GM18498 (cell line): ENCODE measurements at regions not wholly inside any gene's neighbourhood (a gene's known extent, or its start where the extent isn't known, plus 50 kb on each side); places are given as distances from the start of the nearest gene placed in this dataset.

Experiments
- ATAC-seq: cut with Tn5 transposase; IDR thresholded peaks from one replicate; pipeline ENCODE4 v1.9.1; 2021; ENCODE audit warnings: mild to moderate bottlenecking, moderate library complexity; ENCODE audit not compliant: unreplicated experiment

- ATAC-seq: no peak
Observed at GRCh38 chr6:126738146-126738545, 380.3 kb upstream of the RSPO3 start.

DNA sequence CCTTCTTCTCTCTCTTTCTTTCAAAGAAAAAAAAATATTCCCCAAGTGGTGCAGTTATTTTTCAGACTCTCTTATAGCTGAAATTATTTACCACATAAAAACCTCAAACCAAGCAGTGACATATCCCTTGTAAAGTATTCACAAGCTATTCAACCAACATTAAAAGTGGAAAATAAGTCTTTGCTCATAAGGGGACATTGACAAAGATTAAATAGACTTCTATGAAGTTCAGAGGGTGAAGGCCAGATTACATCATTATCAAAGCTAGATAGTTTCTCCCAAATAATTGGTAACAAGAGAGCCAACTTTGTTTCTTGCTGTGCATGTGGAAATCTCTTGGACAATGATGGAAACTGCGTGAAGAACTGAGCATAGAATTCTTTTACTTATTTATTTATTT, 379.8 kb upstream of the RSPO3 start:
- no peak for ATAC-seq

- ATAC-seq: no peak
Observed at GRCh38 chr6:126743076-126743475, 375.4 kb upstream of the RSPO3 start.

- ATAC-seq: no peak
Observed at GRCh38 chr6:126747728-126748540, 370.5 kb upstream of the RSPO3 start.

DNA sequence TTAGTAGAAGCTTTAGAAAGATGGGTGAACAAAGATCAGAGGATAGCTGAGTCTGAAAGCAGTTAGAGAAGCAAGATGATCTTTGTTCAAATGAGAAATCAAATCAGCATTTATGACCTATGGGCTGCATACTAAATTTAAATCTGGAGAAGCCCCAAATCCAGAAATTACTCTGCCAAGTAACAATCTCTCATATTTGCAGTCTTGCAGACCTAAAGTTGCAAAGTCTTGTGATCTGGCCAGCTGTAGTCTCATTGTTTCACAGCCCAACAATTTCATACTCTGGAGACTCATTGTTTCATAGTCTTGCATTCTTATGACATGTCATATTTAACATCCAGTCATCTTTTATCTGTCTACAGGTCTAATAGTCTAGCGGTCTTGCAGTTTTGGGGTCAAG, 364.9 kb upstream of the RSPO3 start:
- no peak for ATAC-seq

GRCh38 chr6:126761854-126762253, 356.6 kb upstream of the RSPO3 start:
- no peak for ATAC-seq

- no peak for ATAC-seq
Observed at GRCh38 chr6:126764104-126764503, 354.4 kb upstream of the RSPO3 start.

DNA sequence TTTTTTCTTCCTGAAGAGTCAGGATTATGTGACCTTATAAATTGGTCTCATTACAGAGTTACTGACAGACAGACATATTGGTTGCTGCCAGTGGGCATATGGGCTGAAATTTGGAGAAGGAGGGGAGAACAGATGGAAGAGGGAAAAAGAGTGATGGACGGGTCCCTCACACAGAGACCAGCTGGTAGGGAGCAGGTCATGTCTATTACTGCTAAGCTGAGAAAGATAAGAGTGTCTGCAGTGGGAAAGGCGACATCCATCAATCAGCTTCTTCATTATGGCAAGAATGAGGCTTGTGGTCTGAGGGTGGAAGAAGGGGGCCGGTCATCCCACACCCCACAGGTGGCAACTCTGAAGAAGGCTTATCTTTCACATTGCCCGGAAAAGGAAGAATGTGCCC, 353.8 kb upstream of the RSPO3 start:
- ATAC-seq: no peak

DNA sequence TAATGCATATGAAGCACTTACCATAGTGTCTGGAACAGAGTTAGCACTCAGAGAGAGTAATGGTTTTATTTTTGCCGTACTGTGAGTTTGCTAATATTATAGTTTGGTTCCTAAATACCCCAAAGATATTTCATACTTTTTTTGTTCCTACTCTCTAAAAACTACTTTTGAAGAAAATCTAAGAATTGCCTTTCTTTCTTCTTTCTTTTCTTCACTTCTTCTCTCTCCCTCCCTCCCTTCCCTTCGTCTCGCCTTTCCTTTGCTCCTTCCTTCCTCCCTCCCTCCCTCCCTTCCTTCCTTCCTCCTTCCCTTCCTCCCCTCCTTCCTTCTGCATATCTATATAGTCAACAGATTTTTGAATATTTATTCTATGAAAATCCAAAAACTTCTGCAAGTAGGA, 351.7 kb upstream of the RSPO3 start:
- ATAC-seq: no peak

GRCh38 chr6:126767711-126768110, 350.8 kb upstream of the RSPO3 start:
- ATAC-seq: no peak

DNA sequence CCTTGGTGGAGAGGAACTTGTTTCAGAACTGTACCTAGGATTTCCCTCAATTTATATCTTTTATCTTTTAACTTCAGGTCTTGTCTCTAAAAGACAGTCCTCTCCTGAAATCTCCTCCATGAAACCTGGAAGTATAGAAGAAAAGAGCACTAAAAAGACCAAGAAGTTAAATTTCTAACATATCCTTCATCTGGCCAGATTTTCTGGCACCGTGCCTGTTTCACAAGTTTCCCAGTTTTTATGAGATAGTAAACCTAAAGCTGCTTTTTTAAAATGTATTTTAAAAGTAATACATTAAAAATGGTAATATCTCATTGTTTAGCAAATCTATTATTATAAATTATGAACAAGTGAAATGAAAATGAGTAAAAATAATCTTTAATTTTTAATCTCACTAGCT, 348.3 kb upstream of the RSPO3 start:
- ATAC-seq: no peak

DNA sequence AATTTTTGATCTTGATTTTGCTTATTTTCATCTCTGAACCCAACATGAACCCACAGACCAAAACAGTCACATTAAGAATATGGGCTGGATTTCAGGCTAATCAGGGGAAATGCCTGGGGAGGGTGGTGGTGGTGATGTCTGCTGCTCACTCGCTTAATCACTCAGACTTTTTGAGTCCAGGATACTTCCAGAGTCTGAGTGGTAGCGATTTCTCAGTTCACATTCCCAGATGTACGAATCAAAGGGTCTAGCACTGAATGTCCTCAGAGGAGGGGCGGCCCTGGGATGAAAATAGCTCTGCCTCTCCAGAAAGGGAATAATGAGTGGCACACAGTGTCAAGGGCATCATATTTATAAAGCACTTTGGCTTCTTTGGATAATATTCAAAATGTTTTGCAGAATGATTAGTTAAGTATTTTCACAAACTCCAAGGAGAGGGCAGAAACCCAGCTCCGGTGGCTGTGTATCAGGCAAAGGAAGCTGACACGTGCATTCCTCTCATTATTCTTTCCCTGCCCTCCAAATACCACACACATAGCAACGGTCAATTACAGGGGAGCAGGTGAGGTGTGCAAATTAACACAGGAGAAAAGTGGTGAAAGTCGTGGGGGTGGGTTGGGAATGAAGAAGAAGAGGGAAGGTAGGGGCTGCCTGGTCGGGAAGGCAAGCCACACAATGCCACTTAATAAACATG, 345.2 kb upstream of the RSPO3 start:
- no peak for ATAC-seq

GRCh38 chr6:126779331-126779730, 339.1 kb upstream of the RSPO3 start:
- ATAC-seq: no peak

- ATAC-seq: no peak
Observed at GRCh38 chr6:126781582-126781981, 336.9 kb upstream of the RSPO3 start.

DNA sequence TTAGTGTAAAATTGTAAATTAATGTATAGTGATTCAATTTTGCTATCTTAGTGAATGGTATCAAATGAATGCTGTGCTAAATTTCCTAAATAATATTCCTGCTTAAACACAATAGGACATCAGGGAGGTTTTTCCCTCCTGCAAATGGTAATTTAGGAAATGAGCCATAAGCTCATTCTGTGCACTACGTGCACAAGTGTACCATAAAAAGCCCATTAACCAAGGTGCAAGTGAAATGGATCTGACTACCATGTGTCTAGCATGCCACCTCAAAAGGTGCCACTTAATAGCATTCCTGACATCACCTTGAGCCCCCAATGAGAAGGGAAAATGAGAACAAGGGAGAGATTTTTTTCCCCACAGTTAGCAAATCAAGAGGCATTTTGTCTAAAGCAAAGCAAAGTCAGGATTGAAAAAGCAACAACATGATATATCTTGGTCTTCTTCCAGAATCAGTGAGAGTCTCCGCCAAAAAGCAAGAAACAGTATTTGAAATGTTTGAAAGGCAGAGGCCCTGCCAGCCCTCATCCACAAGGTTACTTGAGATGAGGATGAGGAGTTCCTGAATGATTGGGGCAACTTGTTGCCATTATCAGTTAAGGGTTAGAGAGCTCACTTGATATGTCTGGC, 334.2 kb upstream of the RSPO3 start:
- ATAC-seq: no peak

DNA sequence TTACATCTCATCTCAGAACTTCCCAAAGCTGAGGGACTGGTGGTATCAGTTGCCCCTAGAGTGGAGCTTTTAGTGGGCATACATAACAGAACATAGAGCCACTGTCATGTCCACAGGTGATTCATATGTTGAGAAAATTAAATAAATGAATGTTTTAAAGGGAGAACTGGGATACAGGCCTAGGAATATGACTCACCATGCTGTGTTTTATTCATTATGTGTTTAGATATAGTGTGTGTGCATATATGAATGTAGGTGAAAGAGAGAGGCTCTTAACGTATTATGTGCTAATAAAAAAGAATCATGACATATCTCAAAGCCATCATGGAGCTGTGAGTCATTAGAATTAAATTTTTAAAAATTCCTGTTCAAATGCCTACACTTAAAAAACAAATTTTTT, 332.2 kb upstream of the RSPO3 start:
- ATAC-seq: no peak

DNA sequence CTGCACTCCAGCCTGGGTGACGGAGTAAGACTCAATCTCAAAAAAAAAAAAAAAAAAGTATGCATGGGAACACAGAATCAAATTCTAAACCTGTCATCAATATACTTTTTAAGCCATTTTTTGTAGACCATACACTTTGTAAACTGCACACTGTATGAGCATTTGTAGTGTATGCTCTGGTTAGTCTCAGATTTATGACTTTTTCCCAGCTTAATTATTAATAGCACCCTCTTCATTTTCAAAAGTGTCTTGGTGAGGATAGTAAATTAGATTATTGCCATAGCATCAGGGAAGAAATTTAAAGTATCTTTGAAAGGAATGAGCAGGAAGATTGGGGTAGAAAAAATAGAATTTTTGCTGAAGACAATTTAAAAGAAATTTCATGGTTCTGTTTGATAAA, 330.8 kb upstream of the RSPO3 start:
- ATAC-seq: no peak

DNA sequence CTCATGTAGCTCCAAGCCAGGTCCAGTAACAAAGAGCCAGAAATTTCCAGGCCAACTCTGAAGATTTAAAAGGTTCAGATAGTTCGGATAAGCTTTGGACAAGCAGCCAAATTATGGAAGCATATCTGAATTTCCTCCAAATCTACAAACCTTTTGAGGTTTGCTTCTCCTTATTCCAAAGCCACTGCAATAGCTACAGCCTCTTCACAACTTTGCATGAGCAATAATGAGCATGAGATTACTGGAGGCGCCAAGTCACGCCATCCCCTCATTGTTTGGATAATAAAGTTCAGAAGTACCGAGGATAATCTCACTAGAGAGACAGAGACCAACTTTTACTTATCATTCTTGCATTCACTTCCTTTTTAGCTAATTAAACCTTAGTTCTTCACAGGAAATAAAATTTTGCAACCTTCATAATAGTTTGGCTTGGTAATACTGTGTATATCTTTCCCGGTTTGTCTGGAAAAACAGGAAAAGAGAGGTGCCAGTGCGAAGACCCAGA, 329.6 kb upstream of the RSPO3 start:
- ATAC-seq: no peak

- ATAC-seq: no peak
Observed at GRCh38 chr6:126792340-126793085, 326.0 kb upstream of the RSPO3 start.

- no peak for ATAC-seq
Observed at GRCh38 chr6:126795161-126795560, 323.3 kb upstream of the RSPO3 start.

DNA sequence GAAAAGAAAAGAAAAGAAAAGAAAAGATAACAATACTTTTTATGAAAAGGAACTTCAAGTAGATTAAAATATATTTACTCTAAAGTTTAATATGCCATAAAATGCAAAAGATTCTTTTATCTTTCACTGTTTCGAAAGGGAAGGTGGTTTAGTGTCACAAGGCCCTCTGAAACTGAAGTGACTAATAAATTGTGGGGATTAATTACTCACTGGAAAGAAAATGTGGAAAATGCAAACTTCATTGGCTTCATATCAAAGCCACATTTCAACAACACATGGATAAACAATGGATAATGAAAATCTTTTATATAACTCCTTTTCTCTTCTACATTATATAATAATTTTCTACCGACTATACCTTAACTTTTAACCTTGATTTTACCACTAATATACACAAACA, 320.5 kb upstream of the RSPO3 start:
- no peak for ATAC-seq
